ENCODE measurements at regions not wholly inside any gene's neighbourhood (a gene's known extent, or its start where the extent isn't known, plus 50 kb on each side); places are given as distances from the start of the nearest gene placed in this dataset.
"Not testable (repeated sequence)": the region's sequence is repeated elsewhere in the genome, so short reads cannot be mapped to it uniquely, and the experiment has no call there.

GRCh38 chr5:127192836-127193338 is 97.7 kb upstream of the MEGF10 start:
- no peaks in the 10 kb centered on the region for H3K27me3 ChIP-seq
- TF ChIP-seq CTCF (IDR thresholded peaks at IDR 0.05) (no peak), POLR2A (IDR thresholded peaks at IDR 0.05) (no peak), EP300 (IDR thresholded peaks at IDR 0.05; ENCODE audit: low read depth) (no peak), POLR2AphosphoS5 (IDR thresholded peaks at IDR 0.05) (no peak)
- 61 to 69% methylated on average over 3 of the region's 3 CpGs for WGBS, 2 donors (ENCODE audit: low coverage in 1 of 2)
- intact Hi-C loops (cut with DNase I; ENCODE audit: low total_unique reads) (no loop called here), in situ Hi-C loops (cut with MboI; ENCODE audit: low pct_ligation_motif_present in 1 of 4, low pct_unique_long_range_greater_than_20kb in 1 of 4, low sequenced_read_pairs in 3 of 4) (no loop called here)
- H3K4me3 ChIP-seq = no peak overlapping the region
- H3K4me1 ChIP-seq = no peaks in the 10 kb centered on the region
- no peaks in the 10 kb centered on the region for H3K9me3 ChIP-seq
- no peak for DNase-seq
- no peaks in the 10 kb centered on the region for H3K36me3 ChIP-seq
- no peak overlapping the region for H3K27ac ChIP-seq

- intact Hi-C loops (cut with DNase I; ENCODE audit: low total_unique reads) (no loop called here), in situ Hi-C loops (cut with MboI; ENCODE audit: low pct_ligation_motif_present in 1 of 4, low pct_unique_long_range_greater_than_20kb in 1 of 4, low sequenced_read_pairs in 3 of 4) (no loop called here)
- DNase-seq = no peak
- no peaks in the 10 kb centered on the region for H3K4me1 ChIP-seq
- 77 to 84% methylated on average over 1 of the region's 1 CpG for WGBS, 2 donors (ENCODE audit: low coverage in 1 of 2)
- no peak overlapping the region for H3K4me3 ChIP-seq
- no peaks in the 10 kb centered on the region for H3K9me3 ChIP-seq
- TF ChIP-seq POLR2A (IDR thresholded peaks at IDR 0.05) (no peak), EP300 (IDR thresholded peaks at IDR 0.05; ENCODE audit: low read depth) (no peak)
- no peak overlapping the region for H3K27ac ChIP-seq
- no peaks in the 10 kb centered on the region for H3K27me3 ChIP-seq
- H3K36me3 ChIP-seq = no peaks in the 10 kb centered on the region
Measured at GRCh38 chr5:127196042-127196441, 94.6 kb upstream of the MEGF10 start.

- H3K27me3 ChIP-seq; H3K36me3 ChIP-seq; intact Hi-C loops (cut with DNase I; ENCODE audit: low total_unique reads); H3K27ac ChIP-seq; H3K4me1 ChIP-seq; DNase-seq; in situ Hi-C loops (cut with MboI; ENCODE audit: low pct_ligation_motif_present in 1 of 4, low pct_unique_long_range_greater_than_20kb in 1 of 4, low sequenced_read_pairs in 3 of 4); H3K4me3 ChIP-seq; H3K9me3 ChIP-seq: not testable (repeated sequence)
- 55 to 63% methylated on average over 2 to 4 of the region's 4 CpGs for WGBS, 2 donors (ENCODE audit: low coverage in 1 of 2)
Measured at GRCh38 chr5:127197402-127198167, 93.0 kb upstream of the MEGF10 start.

DNA sequence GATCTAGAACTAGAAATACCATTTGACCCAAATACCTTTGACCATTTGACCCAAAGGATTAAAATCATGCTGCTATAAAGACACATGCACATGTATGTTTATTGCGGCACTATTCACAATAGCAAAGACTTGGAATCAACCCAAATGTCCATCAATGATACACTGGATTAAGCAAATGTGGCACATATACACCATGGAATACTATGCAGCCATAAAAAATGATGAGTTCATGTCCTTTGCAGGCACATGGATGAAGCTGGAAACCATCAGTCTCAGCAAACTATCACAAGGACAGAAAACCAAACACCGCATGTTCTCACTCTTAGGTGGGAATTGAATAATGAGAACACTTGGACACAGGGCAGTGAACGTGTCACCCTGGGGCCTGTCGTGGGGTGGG is 87.9 kb upstream of the MEGF10 start:
- H3K4me3 ChIP-seq; H3K36me3 ChIP-seq; in situ Hi-C loops (cut with MboI; ENCODE audit: low pct_ligation_motif_present in 1 of 4, low pct_unique_long_range_greater_than_20kb in 1 of 4, low sequenced_read_pairs in 3 of 4); H3K4me1 ChIP-seq; DNase-seq; intact Hi-C loops (cut with DNase I; ENCODE audit: low total_unique reads); H3K9me3 ChIP-seq; H3K27ac ChIP-seq; H3K27me3 ChIP-seq: not testable (repeated sequence)
- WGBS, 2 donors (ENCODE audit: low coverage in 1 of 2) = 92 to 93% methylated on average over 3 to 4 of the region's 4 CpGs

DNA sequence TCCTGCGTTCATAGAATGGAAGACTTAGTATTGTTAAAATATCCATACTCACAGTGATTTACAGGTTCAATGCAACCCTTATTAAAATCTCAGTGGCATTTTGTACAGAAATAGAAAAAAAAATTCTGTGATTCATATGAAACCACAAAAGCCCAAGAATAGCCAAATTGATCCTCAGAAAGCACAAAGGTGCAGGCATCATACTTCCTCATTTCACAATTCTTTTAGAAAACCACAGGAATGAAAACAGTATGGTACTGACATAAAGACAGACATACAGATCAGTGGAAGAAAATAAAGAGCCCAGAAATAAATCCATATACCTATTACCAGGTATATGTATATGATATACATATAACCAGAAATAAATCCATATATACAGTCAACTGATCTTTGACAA is 86.8 kb upstream of the MEGF10 start:
- TF ChIP-seq CTCF (IDR thresholded peaks at IDR 0.05) (no peak), POLR2A (IDR thresholded peaks at IDR 0.05) (no peak), POLR2AphosphoS5 (IDR thresholded peaks at IDR 0.05) (no peak), EP300 (IDR thresholded peaks at IDR 0.05; ENCODE audit: low read depth) (no peak)
- DNase-seq = no peak
- intact Hi-C loops (cut with DNase I; ENCODE audit: low total_unique reads) (no loop called here), in situ Hi-C loops (cut with MboI; ENCODE audit: low pct_ligation_motif_present in 1 of 4, low pct_unique_long_range_greater_than_20kb in 1 of 4, low sequenced_read_pairs in 3 of 4) (no loop called here)
- WGBS, 2 donors (ENCODE audit: low coverage in 1 of 2) = 73 to 100% methylated on average over 1 of the region's 1 CpG
- Histone ChIP-seq H3K4me1 (no peaks in the 10 kb centered on the region), H3K36me3 (no peaks in the 10 kb centered on the region), H3K27ac (no peak overlapping the region), H3K27me3 (no peaks in the 10 kb centered on the region), H3K9me3 (no peaks in the 10 kb centered on the region), H3K4me3 (no peak overlapping the region)

Data from transverse colon (tissue), 4 donors.